ENCODE measurements at regions not wholly inside any gene's neighbourhood (a gene's known extent, or its start where the extent isn't known, plus 50 kb on each side); places are given as distances from the start of the nearest gene placed in this dataset.
A peak's percentile ranks its signal among the peaks of the same experiment; 100 is the strongest.
"Not testable (repeated sequence)": the region's sequence is repeated elsewhere in the genome, so short reads cannot be mapped to it uniquely, and the experiment has no call there.

- H3K27ac ChIP-seq (ENCODE audit: low read length); H3K9me3 ChIP-seq (ENCODE audit: insufficient read depth, low read depth, low read length); H3K27me3 ChIP-seq (ENCODE audit: insufficient read depth, low read length); H3K4me3 ChIP-seq (ENCODE audit: low read length); H3K9ac ChIP-seq (ENCODE audit: low read depth, low read length); H3K36me3 ChIP-seq (ENCODE audit: insufficient read depth, low read depth, low read length): not testable (repeated sequence)
- H3K4me1 ChIP-seq (ENCODE audit: insufficient read depth, low read length), result peaks cover 11% of the 10 kb centered on the region; the same call in 1 of the 2 replicates
These were observed 590.8 kb upstream of the MDGA2 start for GRCh38 chr14:48266201-48266600.

- Histone ChIP-seq H3K4me1 (ENCODE audit: insufficient read depth, low read length) (peaks cover 18% of the 10 kb centered on the region; the same call in 1 of the 2 replicates), H3K27me3 (ENCODE audit: insufficient read depth, low read length) (no peaks in the 10 kb centered on the region), H3K36me3 (ENCODE audit: insufficient read depth, low read depth, low read length) (no peaks in the 10 kb centered on the region), H3K4me3 (ENCODE audit: low read length) (no peak overlapping the region), H3K9ac (ENCODE audit: low read depth, low read length) (no peak overlapping the region), H3K27ac (ENCODE audit: low read length) (peak overlapping the region; percentile 39), H3K9me3 (ENCODE audit: insufficient read depth, low read depth, low read length) (no peaks in the 10 kb centered on the region)
These were observed 586.0 kb upstream of the MDGA2 start for GRCh38 chr14:48261436-48261835.

GRCh38 chr14:48260394-48261295 lies 585.2 kb upstream of the MDGA2 start:
- Histone ChIP-seq H3K27ac (ENCODE audit: low read length) (peak overlapping the region; percentile 39), H3K4me1 (ENCODE audit: insufficient read depth, low read length) (peaks cover 18% of the 10 kb centered on the region; the same call in 1 of the 2 replicates), H3K4me3 (ENCODE audit: low read length) (peak overlapping the region; percentile 40; the same call in 1 of the 2 replicates)
- H3K27me3 ChIP-seq (ENCODE audit: insufficient read depth, low read length); H3K9ac ChIP-seq (ENCODE audit: low read depth, low read length); H3K36me3 ChIP-seq (ENCODE audit: insufficient read depth, low read depth, low read length); H3K9me3 ChIP-seq (ENCODE audit: insufficient read depth, low read depth, low read length): not testable (repeated sequence)

- H3K27ac ChIP-seq (ENCODE audit: low read length), result not testable (repeated sequence)
- Histone ChIP-seq H3K4me1 (ENCODE audit: insufficient read depth, low read length) (peaks cover 18% of the 10 kb centered on the region; the same call in 1 of the 2 replicates), H3K4me3 (ENCODE audit: low read length) (peak overlapping the region; percentile 40; the same call in 1 of the 2 replicates)
These were observed 584.5 kb upstream of the MDGA2 start for GRCh38 chr14:48259876-48260275.

GRCh38 chr14:48259232-48259631 lies 583.8 kb upstream of the MDGA2 start:
- H3K9ac ChIP-seq (ENCODE audit: low read depth, low read length), result not testable (repeated sequence)

More at GRCh38 chr14:48259876-48260275, 584.5 kb upstream of the MDGA2 start:
- H3K9ac ChIP-seq (ENCODE audit: low read depth, low read length); H3K36me3 ChIP-seq (ENCODE audit: insufficient read depth, low read depth, low read length); H3K27me3 ChIP-seq (ENCODE audit: insufficient read depth, low read length); H3K9me3 ChIP-seq (ENCODE audit: insufficient read depth, low read depth, low read length): not testable (repeated sequence)

GRCh38 chr14:48258703-48259102 lies 583.3 kb upstream of the MDGA2 start:
- not testable (repeated sequence) for H3K27ac ChIP-seq (ENCODE audit: low read length); H3K9ac ChIP-seq (ENCODE audit: low read depth, low read length); H3K4me3 ChIP-seq (ENCODE audit: low read length)

More at GRCh38 chr14:48259232-48259631, 583.8 kb upstream of the MDGA2 start:
- not testable (repeated sequence) for H3K9me3 ChIP-seq (ENCODE audit: insufficient read depth, low read depth, low read length); H3K36me3 ChIP-seq (ENCODE audit: insufficient read depth, low read depth, low read length); H3K27ac ChIP-seq (ENCODE audit: low read length); H3K27me3 ChIP-seq (ENCODE audit: insufficient read depth, low read length)
- Histone ChIP-seq H3K4me1 (ENCODE audit: insufficient read depth, low read length) (peaks cover 20% of the 10 kb centered on the region; the same call in 1 of the 2 replicates), H3K4me3 (ENCODE audit: low read length) (peak overlapping the region; percentile 33; the same call in 1 of the 2 replicates)

GRCh38 chr14:48253020-48253419 lies 577.6 kb upstream of the MDGA2 start:
- Histone ChIP-seq H3K27me3 (ENCODE audit: insufficient read depth, low read length) (no peaks in the 10 kb centered on the region), H3K36me3 (ENCODE audit: insufficient read depth, low read depth, low read length) (no peaks in the 10 kb centered on the region), H3K27ac (ENCODE audit: low read length) (no peak overlapping the region), H3K9ac (ENCODE audit: low read depth, low read length) (no peak overlapping the region), H3K4me1 (ENCODE audit: insufficient read depth, low read length) (peaks cover 5% of the 10 kb centered on the region; the same call in 1 of the 2 replicates), H3K9me3 (ENCODE audit: insufficient read depth, low read depth, low read length) (no peaks in the 10 kb centered on the region), H3K4me3 (ENCODE audit: low read length) (no peak overlapping the region)

More at GRCh38 chr14:48258703-48259102, 583.3 kb upstream of the MDGA2 start:
- H3K9me3 ChIP-seq (ENCODE audit: insufficient read depth, low read depth, low read length); H3K27me3 ChIP-seq (ENCODE audit: insufficient read depth, low read length); H3K36me3 ChIP-seq (ENCODE audit: insufficient read depth, low read depth, low read length): not testable (repeated sequence)
- peaks cover 23% of the 10 kb centered on the region for H3K4me1 ChIP-seq (ENCODE audit: insufficient read depth, low read length)

GRCh38 chr14:48251290-48251689 lies 575.9 kb upstream of the MDGA2 start:
- no peaks in the 10 kb centered on the region for H3K9me3 ChIP-seq (ENCODE audit: insufficient read depth, low read depth, low read length)
- no peak overlapping the region for H3K4me3 ChIP-seq (ENCODE audit: low read length)
- no peaks in the 10 kb centered on the region for H3K36me3 ChIP-seq (ENCODE audit: insufficient read depth, low read depth, low read length)
- peaks cover 5% of the 10 kb centered on the region; the same call in 1 of the 2 replicates for H3K4me1 ChIP-seq (ENCODE audit: insufficient read depth, low read length)
- no peaks in the 10 kb centered on the region for H3K27me3 ChIP-seq (ENCODE audit: insufficient read depth, low read length)
- no peak overlapping the region for H3K27ac ChIP-seq (ENCODE audit: low read length)
- H3K9ac ChIP-seq (ENCODE audit: low read depth, low read length), result no peak overlapping the region

GRCh38 chr14:48250575-48250974 lies 575.2 kb upstream of the MDGA2 start:
- no peak overlapping the region for H3K4me3 ChIP-seq (ENCODE audit: low read length)
- no peak overlapping the region for H3K27ac ChIP-seq (ENCODE audit: low read length)
- no peaks in the 10 kb centered on the region for H3K9me3 ChIP-seq (ENCODE audit: insufficient read depth, low read depth, low read length)
- H3K9ac ChIP-seq (ENCODE audit: low read depth, low read length), result no peak overlapping the region
- H3K4me1 ChIP-seq (ENCODE audit: insufficient read depth, low read length), result peaks cover 5% of the 10 kb centered on the region; the same call in 1 of the 2 replicates
- H3K27me3 ChIP-seq (ENCODE audit: insufficient read depth, low read length), result no peaks in the 10 kb centered on the region
- no peaks in the 10 kb centered on the region for H3K36me3 ChIP-seq (ENCODE audit: insufficient read depth, low read depth, low read length)

- Histone ChIP-seq H3K27ac (ENCODE audit: low read length) (no peak overlapping the region), H3K4me1 (ENCODE audit: insufficient read depth, low read length) (no peaks in the 10 kb centered on the region), H3K36me3 (ENCODE audit: insufficient read depth, low read depth, low read length) (no peaks in the 10 kb centered on the region), H3K27me3 (ENCODE audit: insufficient read depth, low read length) (no peaks in the 10 kb centered on the region), H3K9me3 (ENCODE audit: insufficient read depth, low read depth, low read length) (no peaks in the 10 kb centered on the region), H3K9ac (ENCODE audit: low read depth, low read length) (no peak overlapping the region), H3K4me3 (ENCODE audit: low read length) (no peak overlapping the region)
These were observed 572.6 kb upstream of the MDGA2 start for GRCh38 chr14:48247977-48248376.

GRCh38 chr14:48243900-48244299 lies 568.5 kb upstream of the MDGA2 start:
- Histone ChIP-seq H3K9me3 (ENCODE audit: insufficient read depth, low read depth, low read length) (no peaks in the 10 kb centered on the region), H3K27ac (ENCODE audit: low read length) (no peak overlapping the region), H3K27me3 (ENCODE audit: insufficient read depth, low read length) (no peaks in the 10 kb centered on the region), H3K9ac (ENCODE audit: low read depth, low read length) (no peak overlapping the region), H3K4me1 (ENCODE audit: insufficient read depth, low read length) (no peaks in the 10 kb centered on the region), H3K36me3 (ENCODE audit: insufficient read depth, low read depth, low read length) (no peaks in the 10 kb centered on the region), H3K4me3 (ENCODE audit: low read length) (no peak overlapping the region)

- H3K4me3 ChIP-seq (ENCODE audit: low read length), result no peak overlapping the region
- H3K36me3 ChIP-seq (ENCODE audit: insufficient read depth, low read depth, low read length), result no peaks in the 10 kb centered on the region
- no peaks in the 10 kb centered on the region for H3K4me1 ChIP-seq (ENCODE audit: insufficient read depth, low read length)
- no peak overlapping the region for H3K27ac ChIP-seq (ENCODE audit: low read length)
- H3K27me3 ChIP-seq (ENCODE audit: insufficient read depth, low read length), result no peaks in the 10 kb centered on the region
- H3K9ac ChIP-seq (ENCODE audit: low read depth, low read length), result no peak overlapping the region
- no peaks in the 10 kb centered on the region for H3K9me3 ChIP-seq (ENCODE audit: insufficient read depth, low read depth, low read length)
These were observed 553.7 kb upstream of the MDGA2 start for GRCh38 chr14:48229091-48229490.
